ENCODE measurements at regions not wholly inside any gene's neighbourhood (a gene's known extent, or its start where the extent isn't known, plus 50 kb on each side); places are given as distances from the start of the nearest gene placed in this dataset.
"Not testable (repeated sequence)": the region's sequence is repeated elsewhere in the genome, so short reads cannot be mapped to it uniquely, and the experiment has no call there.

DNA sequence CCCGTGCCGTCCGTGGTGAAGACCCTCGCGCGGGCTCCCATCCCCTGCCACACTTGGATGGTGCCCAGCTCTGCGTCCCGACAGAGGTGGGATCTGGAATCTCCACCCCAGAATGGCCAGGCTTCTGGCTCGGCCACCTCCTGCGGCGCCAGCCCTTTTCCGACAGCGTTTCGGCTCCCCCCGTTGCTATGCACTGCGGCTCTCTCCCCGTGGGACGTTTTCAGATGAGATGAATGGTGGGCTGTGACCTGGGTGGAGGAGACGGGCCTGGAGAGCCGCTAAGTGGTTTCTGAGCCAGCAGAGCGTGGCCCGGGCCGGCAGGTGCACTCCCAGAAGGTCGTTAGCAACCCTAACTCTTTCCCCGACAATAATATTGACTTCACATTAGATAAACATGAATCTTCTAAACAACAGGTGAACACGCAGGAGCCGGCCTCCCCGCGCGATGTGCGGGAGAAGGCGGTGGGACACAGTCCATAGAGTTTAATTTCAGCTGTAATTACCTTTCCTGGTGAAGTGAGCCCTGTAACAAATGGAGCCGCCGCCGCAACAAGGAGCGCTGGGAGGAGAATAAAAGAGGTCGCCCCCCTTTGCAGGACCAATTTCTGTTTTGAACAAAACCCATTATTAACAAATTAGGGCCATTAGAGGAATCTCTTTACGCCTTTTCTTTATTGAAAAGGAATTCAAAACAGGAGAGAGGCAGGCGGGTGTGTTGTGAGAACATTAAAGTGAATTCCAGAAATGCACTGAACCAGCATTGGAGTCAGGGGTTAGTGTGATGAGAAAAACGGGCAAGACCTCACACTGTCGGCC, 294.3 kb upstream of the PFKP start:
- no peak for TF ChIP-seq Cebpa-rat (IDR thresholded peaks at IDR 0.05)

DNA sequence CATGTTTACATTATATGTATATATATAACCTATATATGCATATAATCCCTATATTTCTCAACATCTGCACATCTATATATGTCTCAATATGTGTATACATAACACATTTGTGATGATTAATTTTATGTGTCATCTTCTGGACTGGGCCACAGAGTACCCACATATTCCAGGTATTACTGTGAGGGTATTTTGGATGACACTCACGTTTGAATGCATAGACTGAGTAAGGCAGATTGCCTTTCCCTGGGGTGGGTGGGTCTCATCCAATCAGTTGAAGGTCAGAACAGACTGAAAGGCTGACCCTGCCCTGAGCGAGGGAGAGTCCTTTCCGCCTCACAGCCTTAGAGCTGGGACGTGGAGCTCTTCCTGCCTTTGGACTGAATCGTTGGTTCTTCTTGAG, 295.2 kb upstream of the PFKP start:
- no peaks in the 10 kb centered on the region for H3K27me3 ChIP-seq
- no peak overlapping the region for H3K4me3 ChIP-seq
- H4K20me1 ChIP-seq, result no peaks in the 10 kb centered on the region
- peaks cover 0 to 3% (median 0%) of the 10 kb centered on the region in 10 experiments; a peak in 1 of 20 replicates for H3K4me1 ChIP-seq
- no peak overlapping the region for H3K27ac ChIP-seq
- H3K36me3 ChIP-seq, result no peaks in the 10 kb centered on the region
- H3K4me2 ChIP-seq, result no peak overlapping the region
- H3K9me3 ChIP-seq (replicated peaks in 1 of 11), result peaks cover 0 to 12% (median 6%) of the 10 kb centered on the region in 11 experiments; a peak in 10 of 22 replicates
- no peak for TF ChIP-seq Cebpa-rat (IDR thresholded peaks at IDR 0.05)
- H3K9ac ChIP-seq, result no peak overlapping the region

More for the DNA sequence above, 294.3 kb upstream of the PFKP start:
- peaks cover 0 to 12% (median 6%) of the 10 kb centered on the region in 11 experiments; a peak in 10 of 22 replicates for H3K9me3 ChIP-seq (replicated peaks in 1 of 11)
- no peak overlapping the region for H3K9ac ChIP-seq
- no peaks in the 10 kb centered on the region for H3K27me3 ChIP-seq
- no peak overlapping the region for H3K4me2 ChIP-seq
- H3K4me3 ChIP-seq, result no peak overlapping the region
- H3K4me1 ChIP-seq, result peaks cover 0 to 3% (median 0%) of the 10 kb centered on the region in 10 experiments; a peak in 1 of 20 replicates
- H3K27ac ChIP-seq, result no peak overlapping the region
- H3K36me3 ChIP-seq, result no peaks in the 10 kb centered on the region
- no peaks in the 10 kb centered on the region for H4K20me1 ChIP-seq

DNA sequence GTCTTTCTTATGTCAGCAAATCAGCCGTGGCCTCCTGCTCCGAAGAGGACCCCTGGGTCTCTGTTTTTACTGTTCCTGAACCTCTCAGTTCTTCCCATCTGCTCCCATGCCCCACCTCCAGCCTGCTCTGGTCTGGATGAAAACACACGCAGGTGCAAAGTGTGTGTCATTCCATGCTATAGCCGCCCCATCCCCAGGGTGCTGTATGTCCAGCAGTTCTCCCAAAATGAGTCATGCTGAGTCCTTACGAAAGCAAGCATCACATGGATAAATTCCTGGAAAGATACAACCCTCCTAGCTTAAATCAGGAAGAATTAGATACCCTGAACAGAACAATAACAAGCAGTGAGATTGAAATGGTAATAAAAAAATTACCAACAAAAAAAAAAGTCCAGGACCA, 300.1 kb upstream of the PFKP start:
- H3K27me3 ChIP-seq, H3K27ac ChIP-seq, H3K4me2 ChIP-seq, H3K36me3 ChIP-seq, H4K20me1 ChIP-seq, H3K9ac ChIP-seq, H3K4me3 ChIP-seq: not testable (repeated sequence)
- Histone ChIP-seq H3K4me1 (peaks cover 5 to 14% (median 7%) of the 10 kb centered on the region in 10 experiments; a peak in 15 of 20 replicates), H3K9me3 (replicated peaks in 1 of 11) (peaks cover 0 to 12% (median 6%) of the 10 kb centered on the region in 11 experiments; a peak in 9 of 22 replicates)

DNA sequence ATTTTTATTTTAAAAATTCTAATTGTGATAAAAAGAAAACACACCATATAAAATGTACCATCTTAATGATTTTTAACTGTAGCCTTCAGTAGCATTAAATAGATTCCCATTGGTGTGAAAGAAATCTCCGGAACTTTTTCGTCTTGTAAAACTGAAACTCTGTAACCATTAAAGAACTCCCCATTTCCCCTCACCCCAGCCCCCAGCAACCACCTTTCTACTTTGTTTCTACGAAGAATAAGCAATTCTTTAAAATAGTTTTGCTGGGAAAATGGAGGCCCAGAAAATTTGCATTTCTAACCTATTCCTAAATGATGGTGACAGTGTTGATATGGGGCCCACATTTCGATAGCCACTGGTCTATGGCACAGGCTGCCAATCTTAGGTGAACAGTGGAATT, 305.4 kb upstream of the PFKP start:
- Histone ChIP-seq H4K20me1 (no peaks in the 10 kb centered on the region), H3K27me3 (no peaks in the 10 kb centered on the region), H3K36me3 (no peaks in the 10 kb centered on the region), H3K4me3 (no peak overlapping the region), H3K4me2 (no peak overlapping the region), H3K9ac (no peak overlapping the region), H3K9me3 (replicated peaks in 1 of 11) (peaks cover 7 to 17% (median 10%) of the 10 kb centered on the region in 11 experiments; a peak in 16 of 22 replicates), H3K27ac (no peak overlapping the region), H3K4me1 (peaks cover 5 to 14% (median 7%) of the 10 kb centered on the region in 10 experiments; a peak in 15 of 20 replicates)
- TF ChIP-seq Cebpa-rat (IDR thresholded peaks at IDR 0.05), result no peak

DNA sequence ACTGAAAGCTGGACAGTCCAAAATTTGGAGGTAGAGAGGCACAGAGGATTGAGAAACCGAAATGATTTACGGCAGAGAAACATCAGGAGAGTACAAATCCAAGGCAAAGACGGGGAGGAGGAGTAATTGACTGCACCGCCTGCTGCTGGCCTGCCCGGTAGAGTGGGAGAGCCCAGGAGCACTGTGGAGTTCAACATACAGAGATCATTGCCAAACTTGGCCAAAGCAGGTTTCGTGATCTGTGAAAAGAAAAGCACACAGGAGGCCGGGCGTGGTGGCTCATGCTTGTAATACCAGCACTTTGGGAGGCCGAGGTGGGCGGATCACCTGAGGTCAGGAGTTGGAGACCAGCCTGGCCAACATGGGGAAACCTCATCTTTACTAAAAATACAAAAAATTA, 306.0 kb upstream of the PFKP start:
- Histone ChIP-seq H3K4me2 (no peak overlapping the region), H3K27ac (no peak overlapping the region), H3K36me3 (no peaks in the 10 kb centered on the region), H3K4me1 (peaks cover 5 to 11% (median 7%) of the 10 kb centered on the region in 10 experiments; a peak in 15 of 20 replicates), H3K9ac (no peak overlapping the region), H3K4me3 (no peak overlapping the region), H3K9me3 (replicated peaks in 1 of 11) (peaks cover 7 to 14% (median 10%) of the 10 kb centered on the region in 11 experiments; a peak in 16 of 22 replicates), H4K20me1 (no peaks in the 10 kb centered on the region), H3K27me3 (no peaks in the 10 kb centered on the region)
- TF ChIP-seq Cebpa-rat (IDR thresholded peaks at IDR 0.05), result no peak

DNA sequence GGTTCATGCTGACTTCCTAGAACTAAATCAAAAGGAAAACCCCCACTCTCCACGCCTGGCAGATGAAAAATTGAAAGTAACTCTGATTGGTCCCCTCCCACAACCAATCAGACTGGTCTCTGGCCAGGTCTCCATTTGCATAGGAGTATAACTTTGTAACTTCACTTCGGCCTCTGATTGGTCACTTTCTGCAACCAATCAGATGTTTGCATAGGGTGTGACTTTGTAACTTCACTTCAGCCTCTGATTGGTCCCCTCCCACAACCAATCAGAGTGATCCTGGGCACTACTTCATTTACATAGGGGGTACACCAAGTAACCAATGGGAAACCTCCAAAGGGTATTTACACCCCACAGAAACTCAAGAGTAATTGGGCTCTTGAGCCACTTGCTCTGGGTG, 306.6 kb upstream of the PFKP start:
- H3K36me3 ChIP-seq, result no peaks in the 10 kb centered on the region

DNA sequence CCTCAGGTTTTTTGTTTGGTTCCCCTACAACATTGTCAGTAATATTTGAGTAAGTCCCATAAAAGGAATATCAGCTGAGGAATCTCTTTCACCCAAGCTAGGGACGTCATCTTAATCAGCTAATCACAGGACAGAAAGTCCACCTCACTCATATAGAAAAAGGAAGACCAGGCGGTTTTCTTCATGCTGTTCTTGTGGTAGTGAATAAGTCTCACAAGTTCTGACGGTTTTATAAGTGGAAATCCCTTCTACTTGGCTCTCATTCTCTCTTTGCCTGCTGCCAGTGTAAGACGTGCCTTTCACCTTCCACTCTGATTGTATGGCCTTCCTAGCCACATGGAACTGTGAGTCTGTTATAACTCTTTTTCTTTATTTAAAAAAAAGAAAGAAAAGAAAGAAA, 308.1 kb upstream of the PFKP start:
- no peak overlapping the region for H3K4me2 ChIP-seq
- TF ChIP-seq Cebpa-rat (IDR thresholded peaks at IDR 0.05), result no peak
- no peak overlapping the region for H3K27ac ChIP-seq

More for the DNA sequence above, 306.6 kb upstream of the PFKP start:
- no peaks in the 10 kb centered on the region for H4K20me1 ChIP-seq
- H3K9ac ChIP-seq, result no peak overlapping the region
- H3K4me2 ChIP-seq, result no peak overlapping the region
- no peak for TF ChIP-seq Cebpa-rat (IDR thresholded peaks at IDR 0.05)
- no peak overlapping the region for H3K27ac ChIP-seq
- no peaks in the 10 kb centered on the region for H3K27me3 ChIP-seq
- H3K4me3 ChIP-seq, result no peak overlapping the region
- H3K4me1 ChIP-seq, result peaks cover 3 to 5% (median 3%) of the 10 kb centered on the region in 10 experiments; a peak in 15 of 20 replicates
- H3K9me3 ChIP-seq (replicated peaks in 1 of 11), result peaks cover 7 to 14% (median 10%) of the 10 kb centered on the region in 11 experiments; a peak in 16 of 22 replicates

DNA sequence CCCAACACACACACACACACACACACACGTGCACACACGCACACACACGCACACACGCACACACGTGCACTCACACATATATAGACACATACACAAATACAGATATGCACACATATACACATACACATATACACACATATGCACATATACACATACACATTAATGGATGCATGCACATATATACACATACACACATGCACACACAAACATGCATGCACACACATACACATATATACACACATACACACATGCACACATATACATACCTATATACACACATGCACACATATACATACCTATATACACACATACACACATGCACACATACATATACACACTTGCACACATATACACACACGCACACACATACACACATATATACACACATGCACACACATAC, 312.4 kb upstream of the PFKP start:
- Histone ChIP-seq H3K4me1 (no peaks in the 10 kb centered on the region), H3K4me2 (no peak overlapping the region), H3K27ac (no peak overlapping the region), H3K4me3 (no peak overlapping the region), H3K27me3 (no peaks in the 10 kb centered on the region), H3K36me3 (no peaks in the 10 kb centered on the region), H3K9me3 (replicated peaks in 1 of 11) (peaks cover 0 to 2% (median 0%) of the 10 kb centered on the region in 11 experiments; a peak in 1 of 22 replicates), H3K9ac (no peak overlapping the region), H4K20me1 (no peaks in the 10 kb centered on the region)
- no peak for TF ChIP-seq Cebpa-rat (IDR thresholded peaks at IDR 0.05)

More for the DNA sequence above, 308.1 kb upstream of the PFKP start:
- Histone ChIP-seq H3K27me3 (no peaks in the 10 kb centered on the region), H3K9me3 (replicated peaks in 1 of 11) (peaks cover 7 to 14% (median 10%) of the 10 kb centered on the region in 11 experiments; a peak in 16 of 22 replicates), H3K36me3 (no peaks in the 10 kb centered on the region), H4K20me1 (no peaks in the 10 kb centered on the region), H3K9ac (no peak overlapping the region), H3K4me1 (no peaks in the 10 kb centered on the region), H3K4me3 (no peak overlapping the region)

DNA sequence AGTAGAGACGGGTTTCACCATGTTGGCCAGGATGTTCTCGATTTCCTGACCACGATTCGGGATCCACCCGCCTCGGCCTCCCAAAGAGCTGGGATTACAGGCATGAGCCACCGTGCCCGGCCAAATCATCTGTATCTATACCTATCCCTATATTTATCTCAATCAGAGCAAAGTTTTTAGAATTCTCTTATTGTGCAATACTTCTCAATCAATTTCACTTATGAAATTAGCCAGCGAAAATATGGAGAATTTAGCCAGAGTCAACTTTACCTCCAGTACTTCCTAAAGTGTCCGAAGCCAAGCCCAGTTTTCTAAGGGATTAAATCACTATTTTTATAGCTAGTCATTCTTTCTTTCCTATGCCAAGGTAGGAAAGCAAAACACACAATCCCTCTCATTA, 319.1 kb upstream of the PFKP start:
- Histone ChIP-seq H3K4me3 (no peak overlapping the region), H3K27me3 (no peaks in the 10 kb centered on the region), H3K4me2 (no peak overlapping the region), H3K36me3 (no peaks in the 10 kb centered on the region), H4K20me1 (no peaks in the 10 kb centered on the region), H3K9ac (no peak overlapping the region), H3K9me3 (replicated peaks in 1 of 11) (no peaks in the 10 kb centered on the region), H3K27ac (no peak overlapping the region), H3K4me1 (peaks cover 0 to 5% (median 0%) of the 10 kb centered on the region in 10 experiments; a peak in 1 of 20 replicates)
- peak in 7 of 11 experiments; percentile 16 to 72 (median 55); a peak in 7 of 22 replicates for TF ChIP-seq Cebpa-rat (IDR thresholded peaks at IDR 0.05)

Data from BLaER1 treated with 17β-estradiol and CSF1 and Interleukin-3, amounts not matched to agents 10 nM and 100 nM (cell line).